ENCODE measurements at regions not wholly inside any gene's neighbourhood (a gene's known extent, or its start where the extent isn't known, plus 50 kb on each side); places are given as distances from the start of the nearest gene placed in this dataset.

DNA sequence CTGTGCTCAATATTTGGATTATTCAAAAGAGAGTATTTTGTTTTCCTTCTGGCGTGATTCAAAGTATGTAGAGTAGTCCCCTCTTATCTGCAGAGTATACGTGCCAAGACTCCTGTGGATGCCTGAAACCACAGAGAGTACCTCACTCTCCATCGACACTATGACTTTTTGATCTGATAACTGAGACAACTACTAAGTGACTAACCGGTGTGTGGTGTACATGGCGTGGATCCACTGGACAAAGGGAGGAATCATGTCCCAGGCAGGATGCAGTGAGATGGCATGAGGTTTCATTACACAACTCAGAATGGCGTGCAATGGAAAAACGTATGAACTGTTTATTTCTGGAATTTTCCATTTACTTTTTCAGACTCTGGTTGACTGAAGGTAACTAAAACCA lies 112.2 kb upstream of the PDE7B start:
- no peak for TF ChIP-seq MYC (IDR thresholded peaks at IDR 0.05; ENCODE audit: borderline replicate concordance, low read length)
- no peak for TF ChIP-seq MAX (IDR thresholded peaks at IDR 0.05)
- TF ChIP-seq USF2 (IDR thresholded peaks at IDR 0.05): no peak
- TF ChIP-seq EHMT2 (IDR thresholded peaks at IDR 0.05; ENCODE audit: low read depth): no peak
- TF ChIP-seq HES2 (IDR thresholded peaks at IDR 0.05): no peak
- no peak for TF ChIP-seq ZFP36 (IDR thresholded peaks at IDR 0.05; ENCODE audit: borderline replicate concordance, partially characterized antibody)
- TF ChIP-seq HOXB13 (CRISPR knock-in tag; IDR thresholded peaks at IDR 0.05; ENCODE audit: low read depth): no peak
- TF ChIP-seq RFX5 (IDR thresholded peaks at IDR 0.05): no peak
- no peak for TF ChIP-seq JUNB (IDR thresholded peaks at IDR 0.05)
- no peak for TF ChIP-seq FOSB (CRISPR knock-in tag; IDR thresholded peaks at IDR 0.05)
- TF ChIP-seq PHF8 (IDR thresholded peaks at IDR 0.05; ENCODE audit: borderline replicate concordance, low read depth): no peak
- TF ChIP-seq, protein P1, sequence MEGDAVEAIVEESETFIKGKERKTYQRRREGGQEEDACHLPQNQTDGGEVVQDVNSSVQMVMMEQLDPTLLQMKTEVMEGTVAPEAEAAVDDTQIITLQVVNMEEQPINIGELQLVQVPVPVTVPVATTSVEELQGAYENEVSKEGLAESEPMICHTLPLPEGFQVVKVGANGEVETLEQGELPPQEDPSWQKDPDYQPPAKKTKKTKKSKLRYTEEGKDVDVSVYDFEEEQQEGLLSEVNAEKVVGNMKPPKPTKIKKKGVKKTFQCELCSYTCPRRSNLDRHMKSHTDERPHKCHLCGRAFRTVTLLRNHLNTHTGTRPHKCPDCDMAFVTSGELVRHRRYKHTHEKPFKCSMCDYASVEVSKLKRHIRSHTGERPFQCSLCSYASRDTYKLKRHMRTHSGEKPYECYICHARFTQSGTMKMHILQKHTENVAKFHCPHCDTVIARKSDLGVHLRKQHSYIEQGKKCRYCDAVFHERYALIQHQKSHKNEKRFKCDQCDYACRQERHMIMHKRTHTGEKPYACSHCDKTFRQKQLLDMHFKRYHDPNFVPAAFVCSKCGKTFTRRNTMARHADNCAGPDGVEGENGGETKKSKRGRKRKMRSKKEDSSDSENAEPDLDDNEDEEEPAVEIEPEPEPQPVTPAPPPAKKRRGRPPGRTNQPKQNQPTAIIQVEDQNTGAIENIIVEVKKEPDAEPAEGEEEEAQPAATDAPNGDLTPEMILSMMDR (IDR thresholded peaks at IDR 0.05): no peak
- no peak for TF ChIP-seq EHF (CRISPR knock-in tag; IDR thresholded peaks at IDR 0.05)
- no peaks in the 10 kb centered on the region for H3K9me3 ChIP-seq
- DNase-seq (ENCODE audit: low read depth in 1 of 2, low spot score in 1 of 2) (no peak), FAIRE-seq (no peak), ATAC-seq (no peak)
- ChIA-PET POLR2A (no interaction called here), CTCF (no interaction called here)
- H3K27ac ChIP-seq: no peak overlapping the region
- WGBS (ENCODE audit: missing lambda C conversion rate): 80% methylated on average over 7 of the region's 7 CpGs
- no peak overlapping the region for H3K4me2 ChIP-seq
- H3K4me1 ChIP-seq: no peaks in the 10 kb centered on the region
- no peak overlapping the region for H3K4me3 ChIP-seq

GRCh38 chr6:135740580-135740979 lies 110.9 kb upstream of the PDE7B start:
- FAIRE-seq (no peak), DNase-seq (ENCODE audit: low read depth in 1 of 2, low spot score in 1 of 2) (no peak), ATAC-seq (no peak)
- H3K4me3 ChIP-seq: no peak overlapping the region
- no peaks in the 10 kb centered on the region for H3K4me1 ChIP-seq
- CTCF ChIA-PET: no interaction called here
- POLR2A ChIA-PET: no interaction called here
- WGBS (ENCODE audit: missing lambda C conversion rate): 50% methylated on average over 1 of the region's 1 CpG
- no peak overlapping the region for H3K4me2 ChIP-seq
- H3K9me3 ChIP-seq: no peaks in the 10 kb centered on the region
- H3K27ac ChIP-seq: no peak overlapping the region
- TF ChIP-seq HOXB5 (CRISPR knock-in tag; IDR thresholded peaks at IDR 0.05) (no peak), JUNB (IDR thresholded peaks at IDR 0.05) (no peak), NPAS2 (CRISPR knock-in tag; IDR thresholded peaks at IDR 0.05; ENCODE audit: borderline replicate concordance) (no peak), HOXA7 (CRISPR knock-in tag; IDR thresholded peaks at IDR 0.05) (no peak), FOSL2 (IDR thresholded peaks at IDR 0.05) (no peak), FOSL2 (CRISPR knock-in tag; IDR thresholded peaks at IDR 0.05) (no peak), ZC3H11A (IDR thresholded peaks at IDR 0.05) (no peak), FOSB (CRISPR knock-in tag; IDR thresholded peaks at IDR 0.05) (no peak), ATOH8 (CRISPR knock-in tag; IDR thresholded peaks at IDR 0.05; ENCODE audit: low read depth) (no peak), MYC (IDR thresholded peaks at IDR 0.05; ENCODE audit: borderline replicate concordance, low read length) (no peak), CEBPB (IDR thresholded peaks at IDR 0.05) (no peak), EHMT2 (IDR thresholded peaks at IDR 0.05; ENCODE audit: low read depth) (no peak), MAZ (IDR thresholded peaks at IDR 0.05; ENCODE audit: borderline replicate concordance, low read depth, low read length) (no peak), RAD21 (conservative IDR thresholded peaks at IDR 0.05 in 1 of 2, IDR thresholded peaks at IDR 0.05 in 1 of 2) (no peak), ZNF302 (CRISPR knock-in tag; IDR thresholded peaks at IDR 0.05) (no peak), HES2 (IDR thresholded peaks at IDR 0.05) (no peak), MAFK (IDR thresholded peaks at IDR 0.05; ENCODE audit: partially characterized antibody) (no peak), RNF2 (IDR thresholded peaks at IDR 0.05; ENCODE audit: borderline replicate concordance, low read depth) (no peak), HDAC2 (IDR thresholded peaks at IDR 0.05) (no peak)
